ENCODE measurements at regions not wholly inside any gene's neighbourhood (a gene's known extent, or its start where the extent isn't known, plus 50 kb on each side); places are given as distances from the start of the nearest gene placed in this dataset.

DNA sequence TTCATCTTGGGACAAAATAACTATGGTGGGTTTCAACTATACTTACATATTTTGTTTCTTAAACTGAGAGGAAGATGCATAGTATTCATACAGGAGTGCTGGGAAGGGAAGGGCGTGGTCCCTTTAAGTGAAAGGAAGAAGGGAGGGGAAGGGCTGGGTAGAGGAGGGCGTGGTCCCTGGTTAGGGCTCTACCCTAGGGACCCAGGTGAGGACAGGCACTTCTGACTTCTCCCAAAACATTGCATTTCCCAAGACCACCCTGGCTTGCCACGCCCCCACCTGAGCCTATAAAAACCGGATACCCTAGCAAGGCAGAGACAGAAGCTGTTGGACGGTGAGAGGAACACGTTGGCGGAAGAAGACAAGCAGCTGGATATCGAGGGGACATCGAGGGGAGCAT, 157.6 kb upstream of the PLXNA4 start:
- no peak for DNase-seq

DNA sequence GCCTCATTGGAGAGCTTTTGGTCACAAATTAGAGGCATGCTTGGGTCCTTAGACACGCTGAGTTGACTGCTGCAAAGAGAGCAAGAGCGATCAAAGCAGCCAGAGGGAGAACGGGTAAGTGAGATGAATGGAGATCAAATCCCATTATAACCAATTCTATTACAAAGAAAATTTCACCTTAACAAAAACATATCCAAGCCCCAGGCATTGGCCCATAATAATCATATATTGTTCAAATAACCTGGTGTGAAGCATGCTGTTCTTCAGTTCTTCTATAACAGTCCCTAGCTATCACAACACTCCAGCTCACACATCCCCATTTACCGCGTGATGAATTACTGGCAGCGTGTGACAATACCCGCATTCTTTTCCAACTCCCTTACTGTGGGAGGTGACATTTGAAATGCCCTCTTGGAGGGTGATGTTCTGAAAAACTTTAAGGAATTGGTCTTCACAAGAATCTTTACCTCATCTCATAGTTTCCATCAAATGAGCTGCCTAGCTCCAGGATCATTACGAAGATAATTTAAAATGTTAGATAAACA, 156.1 kb upstream of the PLXNA4 start:
- no peak for DNase-seq

DNA sequence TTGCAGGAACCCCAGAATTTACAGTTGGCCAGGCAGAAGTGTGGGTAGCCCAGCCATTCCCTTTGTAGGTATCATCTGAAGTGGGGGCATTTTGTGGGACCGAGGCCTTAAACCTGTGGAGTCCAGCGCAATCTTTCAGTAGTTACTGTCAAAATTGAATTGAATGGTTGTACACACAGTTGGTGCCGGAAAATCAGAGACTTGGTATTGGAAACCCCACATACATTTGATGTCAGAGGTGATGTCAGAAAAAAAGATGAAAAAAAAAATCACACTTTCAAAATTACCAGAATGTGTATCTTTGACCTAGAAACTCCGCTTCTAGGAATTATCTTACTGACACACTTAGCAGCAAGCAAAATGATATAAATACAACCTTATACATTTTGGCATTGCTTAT, 153.8 kb upstream of the PLXNA4 start:
- DNase-seq: no peak

DNA sequence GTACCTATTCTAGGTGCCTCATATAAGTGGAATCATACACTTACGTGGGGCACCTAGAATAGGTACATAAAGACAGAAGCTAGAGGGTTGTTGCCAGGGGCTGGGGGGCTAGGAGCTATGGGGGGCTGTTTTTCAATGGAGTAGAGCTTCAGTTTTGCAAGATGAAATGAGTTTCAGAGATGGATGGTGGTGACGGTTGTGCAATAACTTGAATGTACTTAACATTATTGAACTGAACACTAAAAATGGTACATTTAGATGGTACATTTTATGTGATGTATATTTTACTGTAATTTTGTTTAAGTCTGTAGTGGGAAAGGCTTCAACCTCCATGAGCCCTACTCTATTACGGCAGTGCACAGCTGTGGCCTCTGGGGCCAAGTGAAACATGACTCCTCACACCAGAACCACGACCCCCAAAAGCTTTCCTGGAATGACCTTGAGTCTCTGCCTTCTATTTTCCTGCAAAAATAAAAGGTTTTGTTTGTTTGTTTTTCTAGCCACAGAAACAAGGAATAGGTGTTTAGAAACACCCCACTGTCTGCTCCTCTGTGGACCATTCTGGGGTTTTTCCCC, 147.3 kb upstream of the PLXNA4 start:
- DNase-seq: no peak

DNA sequence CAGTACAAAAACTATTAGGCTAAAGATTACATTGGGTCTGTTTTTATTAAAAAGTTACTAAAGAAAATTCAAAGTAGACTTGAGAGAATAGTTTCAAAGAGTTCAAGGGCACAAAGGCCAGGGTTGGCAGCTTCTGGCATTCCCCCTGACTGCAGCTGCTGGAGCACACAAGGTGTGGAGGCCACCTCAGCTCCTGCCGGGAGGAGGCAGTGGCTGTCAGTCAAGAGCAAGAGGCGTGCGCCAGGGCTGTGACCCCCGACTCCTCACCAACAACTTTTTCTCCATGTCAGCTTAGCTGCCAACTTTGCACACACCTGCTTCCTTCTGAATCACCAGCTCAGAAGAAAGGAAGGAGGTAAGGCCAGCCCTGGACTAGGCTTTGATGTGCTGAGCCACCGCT, 144.6 kb upstream of the PLXNA4 start:
- no peak for DNase-seq

DNA sequence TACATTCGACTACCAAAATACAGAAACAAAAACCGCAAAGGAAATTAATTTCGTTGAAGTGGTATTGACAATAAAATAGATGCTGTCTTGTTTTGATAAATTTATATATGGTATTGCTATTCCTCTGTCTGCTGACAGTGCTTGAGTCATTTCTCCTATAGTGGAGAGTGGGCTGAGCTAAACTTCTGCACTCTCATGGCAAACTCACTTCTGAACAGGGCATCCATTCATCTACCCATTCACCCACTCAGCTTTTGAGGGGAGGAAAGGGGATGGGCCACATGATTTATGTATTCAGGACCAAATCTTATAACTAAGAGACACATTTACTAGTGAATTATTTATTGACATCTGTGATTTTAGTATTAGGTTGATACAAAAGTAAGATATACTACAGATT, 137.6 kb upstream of the PLXNA4 start:
- no peak for DNase-seq

DNA sequence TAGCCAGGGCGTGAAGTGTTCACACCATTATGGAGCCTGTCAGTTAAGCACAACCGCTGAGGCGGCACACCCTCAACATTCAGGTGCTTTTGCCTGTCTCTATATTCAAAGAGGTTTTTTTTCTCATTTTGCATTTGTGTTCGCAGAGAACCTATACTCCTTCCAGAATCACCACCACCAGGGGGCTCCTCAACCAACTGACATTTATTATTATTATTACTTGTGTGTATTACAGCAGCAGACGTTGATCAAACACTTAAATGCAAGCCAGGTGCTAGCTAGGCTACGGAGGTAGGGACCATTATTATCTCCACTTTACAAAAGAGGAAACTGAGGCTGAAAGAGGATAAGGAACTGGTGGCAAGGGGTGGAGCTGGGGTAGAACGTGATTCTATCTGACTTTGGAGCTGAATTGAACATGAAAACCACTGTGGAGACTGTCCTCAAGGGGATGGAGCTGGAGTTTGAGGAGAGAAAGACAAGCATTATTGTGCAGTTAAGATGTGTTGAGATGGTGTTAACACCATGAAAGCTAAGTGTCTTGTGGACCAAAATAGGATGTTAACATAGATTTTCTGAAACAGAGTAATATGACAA, 133.8 kb upstream of the PLXNA4 start:
- DNase-seq: no peak

DNA sequence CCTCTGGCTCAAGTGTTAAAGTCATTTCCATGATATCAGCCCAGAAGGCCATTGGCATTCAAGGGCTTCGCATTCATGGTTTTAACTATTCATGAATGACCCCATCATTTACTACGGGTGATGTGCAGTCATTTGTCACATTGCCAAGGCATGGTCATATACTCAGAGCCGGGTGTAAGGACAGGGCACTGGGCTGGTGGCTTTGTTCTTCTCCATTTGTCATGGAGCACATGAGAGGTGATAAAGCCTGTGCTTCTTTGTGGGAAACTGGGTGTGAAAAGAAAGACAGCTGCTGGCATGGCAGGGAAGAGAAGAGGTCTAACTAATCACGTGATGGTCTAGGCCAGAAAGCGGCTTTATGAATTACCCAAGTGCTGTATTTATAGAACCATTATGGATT, 132.2 kb upstream of the PLXNA4 start:
- DNase-seq: no peak

DNA sequence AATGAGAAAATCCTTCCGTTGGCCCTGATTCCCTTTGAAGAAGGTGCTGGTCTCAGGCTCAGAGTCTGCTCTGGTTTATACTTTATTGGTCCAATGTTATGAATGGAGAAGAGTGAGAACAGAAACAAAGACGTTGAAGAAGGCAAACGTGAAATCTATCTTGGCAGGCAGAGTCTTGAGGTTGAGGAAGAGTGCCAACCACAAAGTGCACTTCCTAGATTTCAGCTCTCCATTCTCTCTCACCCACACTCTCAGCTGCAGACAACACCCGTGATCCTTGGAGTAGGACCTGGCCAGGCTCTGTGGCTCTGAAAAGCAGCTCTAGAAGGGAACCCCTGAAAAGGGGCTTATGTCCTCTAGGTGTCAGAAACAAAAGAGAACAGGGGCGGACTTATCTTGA, 128.9 kb upstream of the PLXNA4 start:
- no peak for DNase-seq

DNA sequence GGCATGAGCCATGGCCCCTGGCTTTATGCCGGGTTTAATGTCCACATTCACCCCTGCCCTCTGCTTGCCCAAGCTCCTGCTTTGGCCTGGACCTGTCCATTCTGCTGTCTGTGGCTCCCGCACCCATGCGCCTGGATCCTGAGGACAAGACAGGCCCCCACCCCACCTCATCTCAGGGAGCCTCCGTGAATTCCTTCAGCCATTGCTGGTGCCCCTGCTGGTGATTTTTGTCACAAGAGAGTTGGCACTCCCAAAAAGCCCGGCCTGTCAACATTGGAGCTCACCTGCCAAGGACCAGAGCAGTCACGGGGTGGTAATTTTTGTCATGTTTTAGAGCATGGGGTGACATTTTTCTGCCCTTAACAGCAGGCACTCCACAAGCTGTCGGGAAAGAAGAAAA, 127.5 kb upstream of the PLXNA4 start:
- no peak for DNase-seq

DNA sequence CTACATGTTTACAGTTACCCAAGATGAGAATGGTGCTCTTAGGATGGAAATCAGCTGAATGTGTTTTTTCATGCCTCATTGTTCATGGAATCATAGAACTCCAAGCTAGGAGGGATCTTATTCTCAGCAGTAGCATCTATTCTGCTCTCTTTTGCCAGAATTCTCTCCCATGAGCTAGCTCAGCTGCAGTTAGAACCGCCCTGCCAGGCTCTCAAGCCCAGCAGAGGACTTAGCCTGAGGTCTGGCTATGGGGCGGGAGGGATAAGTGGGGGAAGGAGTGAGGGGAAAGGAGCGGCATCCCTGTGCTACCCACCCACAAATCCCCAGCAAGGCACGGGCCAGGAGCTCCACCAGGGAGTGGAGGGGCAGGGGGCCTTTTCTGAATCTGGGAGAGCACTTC, 120.7 kb upstream of the PLXNA4 start:
- no peak for DNase-seq

DNA sequence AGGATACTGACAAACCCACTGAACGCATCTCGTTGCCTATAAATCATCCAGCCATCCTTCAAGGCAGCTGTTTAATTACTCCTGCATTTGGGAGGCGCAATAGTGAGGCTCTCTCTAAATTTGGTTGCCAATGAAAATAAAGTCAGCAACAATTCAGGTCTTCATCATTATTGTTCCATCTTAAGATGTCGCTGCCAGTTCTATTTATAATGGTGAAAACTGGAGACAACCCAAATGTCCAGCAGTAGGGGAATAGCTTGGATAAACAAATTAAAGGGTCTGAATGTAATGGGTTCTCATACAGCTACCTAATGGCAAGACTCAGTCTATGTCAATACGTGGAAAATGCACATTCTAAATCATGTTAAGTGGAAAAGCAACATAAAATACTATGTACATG, 120.1 kb upstream of the PLXNA4 start:
- no peak for DNase-seq

DNA sequence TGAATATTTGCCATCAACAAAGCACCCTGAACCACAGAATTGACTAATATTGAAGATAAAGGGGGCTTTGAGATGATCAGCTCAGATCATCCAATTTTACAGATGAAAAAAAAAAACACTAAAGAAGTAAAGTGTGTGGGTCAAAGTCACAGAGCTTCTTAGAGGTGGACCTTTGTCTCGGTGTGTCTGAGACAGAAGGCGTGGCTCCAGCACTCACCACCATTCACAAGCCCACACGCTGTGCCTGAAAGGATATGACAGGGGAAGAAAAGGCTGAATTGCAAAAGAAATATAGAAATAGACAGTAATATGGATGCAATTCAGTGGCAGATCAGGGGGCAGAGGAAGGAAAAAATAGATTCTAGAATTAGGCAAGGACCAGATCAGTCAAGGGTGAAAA, 114.9 kb upstream of the PLXNA4 start:
- no peak for DNase-seq

DNA sequence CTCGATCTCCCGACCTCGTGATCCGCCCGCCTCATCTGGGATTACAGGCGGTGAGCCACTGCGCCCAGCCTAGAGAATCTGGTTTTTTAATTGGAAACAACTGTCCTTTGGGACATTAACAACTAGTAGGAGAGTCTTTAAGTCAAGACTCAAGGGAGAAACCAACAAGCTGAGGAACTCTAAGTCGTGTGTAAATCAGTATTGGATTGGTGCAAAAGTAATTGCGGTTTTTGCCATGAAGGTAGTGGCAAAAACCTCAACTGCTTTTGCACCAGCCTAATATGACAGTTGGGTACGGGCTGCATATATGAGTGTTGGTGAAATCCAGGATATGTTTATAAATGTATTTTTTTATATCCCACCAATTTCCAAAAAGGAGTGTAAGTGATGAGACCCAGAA, 113.9 kb upstream of the PLXNA4 start:
- DNase-seq: no peak

DNA sequence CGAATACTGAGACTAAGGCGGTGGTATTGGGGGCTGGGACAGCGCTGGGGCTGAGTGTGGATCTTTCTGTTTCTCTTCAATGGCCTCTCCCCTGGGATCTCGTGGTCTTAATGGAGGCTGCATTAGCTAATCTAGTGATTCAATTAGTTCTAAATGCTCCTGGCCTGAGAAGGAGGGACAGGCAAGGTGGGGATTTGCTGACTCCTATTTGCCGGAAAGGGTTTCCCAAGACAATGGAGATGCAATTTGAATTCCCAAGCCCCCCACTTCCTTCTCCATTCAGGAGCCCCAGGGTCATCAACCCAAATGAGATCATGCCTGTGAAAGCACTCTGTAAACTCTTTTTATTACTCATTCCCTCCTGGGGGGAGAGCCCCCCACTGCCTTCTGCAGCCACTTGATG, 111.7 kb upstream of the PLXNA4 start:
- no peak for DNase-seq

DNA sequence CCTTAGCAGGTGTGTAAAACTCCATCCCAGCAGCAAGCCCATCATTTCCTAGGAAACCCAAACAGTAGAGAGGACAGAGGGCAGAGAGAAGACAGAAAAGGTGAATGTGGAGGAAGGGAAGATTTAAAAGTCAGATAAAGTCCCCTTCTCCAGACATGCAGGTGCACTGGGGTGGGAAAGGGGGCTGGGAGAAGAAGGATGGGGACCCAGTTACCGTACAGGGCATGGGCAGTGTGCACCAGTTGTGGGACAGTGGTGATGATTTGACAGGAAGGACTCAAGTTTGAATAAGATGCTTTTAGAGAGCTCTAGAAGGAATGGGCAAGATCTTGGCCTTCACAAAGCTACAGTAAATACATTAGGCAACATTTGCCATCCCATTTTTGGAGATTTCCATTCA, 110.7 kb upstream of the PLXNA4 start:
- no peak for DNase-seq

DNA sequence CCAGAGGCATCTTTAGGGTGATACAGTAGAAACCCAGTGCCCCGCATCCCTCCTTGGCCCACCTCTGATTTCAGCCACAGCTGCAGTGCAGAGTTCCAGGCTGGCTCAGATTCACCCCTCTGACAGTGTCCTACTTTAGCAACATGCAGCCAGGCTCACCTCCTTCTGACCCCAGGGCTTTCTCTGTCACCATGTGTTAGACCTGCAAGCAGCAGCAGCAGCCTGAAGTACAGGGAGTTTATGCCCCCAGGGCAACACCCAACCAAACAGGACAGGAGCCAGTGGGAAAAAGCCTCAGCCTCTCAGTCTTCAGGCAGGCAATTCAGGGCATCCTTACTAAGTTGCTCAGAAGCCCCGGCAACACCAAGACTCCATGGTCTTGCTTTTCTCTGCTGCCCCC, 109.0 kb upstream of the PLXNA4 start:
- no peak for DNase-seq

DNA sequence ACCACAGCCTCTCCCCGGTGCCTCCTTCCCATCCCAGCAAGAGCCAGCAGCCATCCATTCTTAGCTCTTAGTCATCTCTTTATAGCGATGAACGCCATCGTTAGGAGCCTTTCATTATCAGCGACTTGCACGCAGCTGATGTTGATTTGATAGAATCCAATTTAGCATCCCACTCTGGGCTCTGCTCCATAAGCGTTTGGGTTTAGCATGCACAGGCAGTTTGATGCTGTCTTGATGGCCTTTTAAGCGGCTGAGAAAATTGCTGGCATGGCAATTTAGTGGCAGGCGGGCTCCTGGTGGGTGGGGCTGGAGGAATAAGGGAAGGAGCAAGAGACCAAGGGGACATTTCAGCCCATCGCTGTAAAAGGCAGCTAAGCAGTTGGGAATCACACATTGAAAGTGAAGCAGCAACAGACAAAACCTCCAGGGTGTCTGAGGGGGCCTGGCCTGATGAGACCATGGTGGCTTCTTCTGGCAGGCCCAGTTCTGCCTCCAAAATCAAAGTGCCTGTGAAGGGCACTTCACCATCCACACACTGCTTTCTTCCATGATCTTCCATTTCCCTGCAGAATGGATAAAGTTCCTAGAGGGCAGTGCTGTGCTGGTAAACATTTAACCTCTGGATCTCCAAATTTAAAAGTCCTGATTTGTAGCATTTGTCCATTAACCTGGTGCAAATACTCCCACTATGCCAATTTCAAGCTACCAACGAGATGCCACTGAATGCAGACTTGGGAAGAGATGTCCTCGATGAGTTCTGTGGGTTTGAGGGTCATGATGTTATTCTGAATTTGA, 107.8 kb upstream of the PLXNA4 start:
- no peak for DNase-seq

DNA sequence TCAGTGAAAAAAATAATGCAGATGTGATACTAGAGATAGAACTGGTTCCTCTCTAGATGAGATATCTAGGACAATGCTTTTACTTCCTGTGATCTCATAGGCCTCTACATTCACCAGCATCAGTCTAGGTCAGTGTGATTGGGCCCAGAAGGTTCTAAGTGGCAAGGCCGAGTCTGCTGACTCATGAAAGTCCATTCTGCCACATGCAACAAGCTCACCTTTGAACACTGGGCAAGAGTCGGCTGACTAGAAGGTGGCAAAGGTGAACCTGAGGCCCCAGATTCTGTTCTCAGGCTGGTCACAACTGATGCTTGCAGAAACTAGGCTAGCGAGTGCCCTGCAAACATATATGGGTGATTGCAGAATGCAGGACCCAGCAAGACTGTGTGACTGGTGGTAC, 105.7 kb upstream of the PLXNA4 start:
- DNase-seq: no peak

DNA sequence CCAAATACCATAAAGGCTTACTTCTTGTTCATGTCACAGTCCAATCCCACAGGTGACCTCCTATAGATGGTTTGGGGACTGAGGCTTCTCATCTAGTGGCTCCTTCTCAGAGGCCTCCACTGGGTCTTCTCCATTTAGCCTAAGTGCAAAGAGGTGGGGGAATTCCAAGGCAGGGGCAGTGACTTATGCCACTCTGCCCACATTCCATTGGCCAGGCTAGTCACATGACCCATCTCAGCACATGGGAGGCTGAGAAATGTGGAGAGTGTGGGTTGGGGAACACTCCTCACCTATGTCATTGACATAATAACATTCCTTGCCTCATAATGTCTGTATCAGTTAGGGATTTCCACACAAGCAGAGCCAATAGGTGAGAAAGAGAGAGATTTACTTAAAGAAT, 104.3 kb upstream of the PLXNA4 start:
- DNase-seq: no peak

DNA sequence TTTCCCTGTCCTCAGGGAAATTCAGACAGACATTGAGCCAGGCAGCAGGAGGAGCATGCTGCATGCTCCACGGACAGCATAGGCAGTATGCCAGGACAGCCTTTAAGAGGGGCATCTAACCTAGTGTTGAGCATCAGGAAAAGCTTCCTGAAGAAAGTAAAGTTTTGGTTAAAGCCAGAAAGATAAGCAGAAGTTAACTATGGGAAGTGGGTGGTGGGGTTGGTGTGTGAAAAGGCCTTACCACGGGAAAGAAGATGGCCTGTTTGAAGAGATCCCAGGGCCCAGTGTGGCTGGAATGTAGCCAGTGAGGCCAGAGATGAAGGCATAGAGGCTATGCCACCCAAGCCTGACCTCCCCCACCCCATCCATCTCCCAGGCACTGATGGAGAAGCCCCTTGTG, 102.4 kb upstream of the PLXNA4 start:
- DNase-seq: no peak

DNA sequence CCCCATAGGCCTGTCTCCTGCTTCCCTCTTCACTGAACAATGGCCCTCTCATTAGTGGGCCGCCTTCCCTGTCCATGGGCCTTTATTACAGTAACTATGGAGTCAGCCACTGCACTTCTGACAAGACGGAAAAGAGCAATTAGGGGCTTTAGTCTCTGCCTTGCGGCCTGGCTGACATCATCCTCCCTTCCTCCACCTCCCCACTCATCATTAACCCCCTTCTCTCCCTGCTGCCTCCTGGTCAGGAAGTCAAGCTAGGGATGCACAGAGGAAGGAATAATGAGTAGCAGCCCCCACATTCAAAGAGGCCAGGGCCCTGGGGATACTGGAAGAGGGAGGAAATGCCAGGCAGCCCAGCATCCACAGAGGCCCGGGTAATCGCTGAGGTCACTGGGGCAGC, 101.6 kb upstream of the PLXNA4 start:
- DNase-seq: no peak

DNA sequence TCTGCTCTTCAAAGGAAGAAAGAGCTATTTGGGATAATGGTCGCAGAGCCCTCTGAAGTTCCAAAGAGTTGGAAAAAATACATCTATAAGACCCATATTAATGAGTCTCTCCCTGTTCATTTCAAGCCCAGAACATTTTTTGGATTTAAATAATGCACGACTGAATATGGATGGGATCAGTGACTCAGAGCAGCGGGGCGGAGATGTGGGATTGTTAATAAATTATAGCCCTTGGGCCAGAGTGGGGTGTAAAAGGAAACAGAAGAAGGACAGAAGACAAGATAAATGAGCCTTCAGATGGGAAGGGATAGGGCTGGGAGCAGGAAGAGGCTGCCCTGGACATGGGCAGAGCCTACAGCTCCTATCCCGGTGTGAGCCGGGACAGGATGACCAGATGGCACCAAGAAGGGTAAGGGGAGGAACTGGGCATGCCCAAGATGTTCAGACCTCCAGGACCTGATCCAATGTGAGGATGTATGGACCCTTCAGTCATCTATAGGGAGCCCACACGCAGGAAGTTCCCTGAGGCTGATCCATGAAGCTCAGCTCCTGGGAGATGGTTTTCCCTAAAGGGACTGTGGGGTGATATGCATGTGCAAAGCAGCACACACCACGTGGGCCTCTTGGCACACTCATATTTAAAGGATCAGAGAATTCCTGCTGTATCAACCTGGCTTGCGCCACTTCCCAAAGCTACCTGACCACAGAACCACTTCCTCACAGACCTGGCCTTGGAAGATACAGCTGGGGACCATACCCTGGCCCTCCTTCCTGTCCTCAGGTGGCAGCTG, 96.1 kb upstream of the PLXNA4 start:
- no peak for DNase-seq

DNA sequence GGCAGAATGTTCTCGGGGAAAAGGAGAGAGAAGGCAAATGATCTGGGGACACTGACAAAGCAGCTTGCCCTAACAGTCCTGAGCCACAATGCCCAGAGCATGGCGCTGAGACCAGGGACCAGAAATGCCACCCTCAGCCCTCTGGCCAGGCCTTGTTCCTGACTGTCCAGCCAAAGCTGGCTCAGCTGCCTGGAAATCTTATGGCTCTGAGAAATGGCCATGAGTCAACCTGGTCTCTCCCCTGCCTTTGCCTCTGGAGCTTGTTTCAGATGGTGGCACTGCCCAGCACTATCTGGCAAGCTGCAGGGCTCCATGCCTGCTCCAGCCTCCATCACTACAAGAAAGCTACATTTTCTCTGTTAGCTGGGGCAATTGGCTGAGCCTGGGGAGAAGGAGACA, 90.5 kb upstream of the PLXNA4 start:
- DNase-seq: no peak

Measured in left hindlimb (tissue), 1 donor.